Type B pancreatic cell (in vitro differentiated cells): ENCODE measurements at regions not wholly inside any gene's neighbourhood (a gene's known extent, or its start where the extent isn't known, plus 50 kb on each side); places are given as distances from the start of the nearest gene placed in this dataset.

Experiments used
- DNase-seq: peaks from one replicate; pipeline ENCODE4 v3.0.0; 2021; ENCODE audit warnings: mixed read lengths; ENCODE audit not compliant: unreplicated experiment; ENCODE audit errors: extremely low spot score
- H3K27ac Mint-ChIP-seq: 2 replicates; pipeline ENCODE4 v1.8.0; 2021; ENCODE audit warnings: mild to moderate bottlenecking, mixed read lengths
- H3K27me3 Mint-ChIP-seq: 2 replicates; pipeline ENCODE4 v1.8.0; 2021; ENCODE audit warnings: mixed read lengths
- H3K36me3 Mint-ChIP-seq: 2 replicates; pipeline ENCODE4 v1.8.0; 2021; ENCODE audit warnings: mixed read lengths
- H3K4me1 Mint-ChIP-seq: one replicate; pipeline ENCODE4 v1.8.0; 2021; ENCODE audit warnings: mixed read lengths; ENCODE audit not compliant: unreplicated experiment
- H3K4me3 Mint-ChIP-seq: 2 replicates; pipeline ENCODE4 v1.8.0; 2021; ENCODE audit warnings: mild to moderate bottlenecking, mixed read lengths
- H3K9me3 Mint-ChIP-seq: 2 replicates; pipeline ENCODE4 v1.8.0; 2021; ENCODE audit warnings: mixed read lengths
- CTCF ChIP-seq: fragments of 200-600 bp; sonication (generic); conservative IDR thresholded peaks from 2 replicates; pipeline ENCODE4 v1.5.0; 2021; ENCODE audit warnings: antibody characterized with exemption, mild to moderate bottlenecking

- Mint-ChIP-seq H3K27ac (no peak overlapping the region), H3K4me1 (no peaks in the 10 kb centered on the region)
Observed at GRCh38 chr14:46499521-46499920, 152.1 kb downstream of the RPL10L start.

GRCh38 chr14:46496409-46496808, 155.2 kb downstream of the RPL10L start:
- Mint-ChIP-seq H3K9me3 (no peaks in the 10 kb centered on the region), H3K36me3 (no peaks in the 10 kb centered on the region), H3K4me1 (no peaks in the 10 kb centered on the region), H3K4me3 (no peak overlapping the region), H3K27me3 (no peaks in the 10 kb centered on the region), H3K27ac (no peak overlapping the region)
- no peak for TF ChIP-seq CTCF
- no peak for DNase-seq

More at GRCh38 chr14:46499521-46499920, 152.1 kb downstream of the RPL10L start:
- no peak overlapping the region for H3K4me3 Mint-ChIP-seq
- no peak for DNase-seq
- no peaks in the 10 kb centered on the region for H3K27me3 Mint-ChIP-seq
- no peaks in the 10 kb centered on the region for H3K9me3 Mint-ChIP-seq
- TF ChIP-seq CTCF = no peak
- H3K36me3 Mint-ChIP-seq = no peaks in the 10 kb centered on the region

- H3K9me3 Mint-ChIP-seq = peaks cover 5% of the 10 kb centered on the region
- peak; percentile 66 for TF ChIP-seq CTCF
- no peaks in the 10 kb centered on the region for H3K4me1 Mint-ChIP-seq
- H3K27ac Mint-ChIP-seq = peak overlapping the region; percentile 33
- H3K4me3 Mint-ChIP-seq = no peak overlapping the region
- H3K36me3 Mint-ChIP-seq = no peaks in the 10 kb centered on the region
- H3K27me3 Mint-ChIP-seq = no peaks in the 10 kb centered on the region
- no peak for DNase-seq
Observed at GRCh38 chr14:46490238-46490685, 161.3 kb downstream of the RPL10L start.

GRCh38 chr14:46488374-46488773, 163.2 kb downstream of the RPL10L start:
- Mint-ChIP-seq H3K4me3 (no peak overlapping the region), H3K36me3 (no peaks in the 10 kb centered on the region), H3K4me1 (no peaks in the 10 kb centered on the region), H3K27ac (no peak overlapping the region), H3K9me3 (peaks cover 5% of the 10 kb centered on the region), H3K27me3 (no peaks in the 10 kb centered on the region)
- TF ChIP-seq CTCF = no peak
- no peak for DNase-seq

GRCh38 chr14:46487582-46488350, 163.8 kb downstream of the RPL10L start:
- Mint-ChIP-seq H3K9me3 (peaks cover 5% of the 10 kb centered on the region), H3K36me3 (no peaks in the 10 kb centered on the region), H3K4me3 (no peak overlapping the region), H3K27me3 (no peaks in the 10 kb centered on the region), H3K27ac (no peak overlapping the region), H3K4me1 (no peaks in the 10 kb centered on the region)
- TF ChIP-seq CTCF = no peak
- no peak for DNase-seq
